Endothelial cell (in vitro differentiated cells): ENCODE measurements at regions not wholly inside any gene's neighbourhood (a gene's known extent, or its start where the extent isn't known, plus 50 kb on each side); places are given as distances from the start of the nearest gene placed in this dataset.

Source experiments
- DNase-seq: peaks from one replicate; pipeline ENCODE4 v3.0.0; 2021; ENCODE audit warnings: low spot score
- H3K27ac Mint-ChIP-seq: one replicate; pipeline ENCODE4 v1.8.0; 2021; ENCODE audit warnings: mixed read lengths, inconsistent platforms; ENCODE audit not compliant: unreplicated experiment
- H3K27me3 Mint-ChIP-seq: one replicate; pipeline ENCODE4 v1.8.0; 2021; ENCODE audit warnings: mild to moderate bottlenecking, moderate library complexity, mixed read lengths, inconsistent platforms; ENCODE audit not compliant: unreplicated experiment
- H3K36me3 Mint-ChIP-seq: one replicate; pipeline ENCODE4 v1.8.0; 2021; ENCODE audit warnings: mild to moderate bottlenecking, low read depth, mixed read lengths, inconsistent platforms; ENCODE audit not compliant: unreplicated experiment
- H3K4me1 Mint-ChIP-seq: one replicate; pipeline ENCODE4 v1.8.0; 2021; ENCODE audit warnings: mild to moderate bottlenecking, mixed read lengths, inconsistent platforms; ENCODE audit not compliant: unreplicated experiment
- H3K4me3 Mint-ChIP-seq: one replicate; pipeline ENCODE4 v1.8.0; 2021; ENCODE audit warnings: mild to moderate bottlenecking, mixed read lengths, inconsistent platforms; ENCODE audit not compliant: unreplicated experiment
- H3K9me3 Mint-ChIP-seq: one replicate; pipeline ENCODE4 v1.8.0; 2021; ENCODE audit warnings: mixed read lengths, inconsistent platforms; ENCODE audit not compliant: unreplicated experiment
- TF ChIP-seq, protein P1 (sequence below): fragments of 200-600 bp; sonication (generic); IDR thresholded peaks from one replicate; pipeline ENCODE4 v1.5.0; 2021; ENCODE audit warnings: antibody characterized with exemption; ENCODE audit not compliant: unreplicated experiment

DNA sequence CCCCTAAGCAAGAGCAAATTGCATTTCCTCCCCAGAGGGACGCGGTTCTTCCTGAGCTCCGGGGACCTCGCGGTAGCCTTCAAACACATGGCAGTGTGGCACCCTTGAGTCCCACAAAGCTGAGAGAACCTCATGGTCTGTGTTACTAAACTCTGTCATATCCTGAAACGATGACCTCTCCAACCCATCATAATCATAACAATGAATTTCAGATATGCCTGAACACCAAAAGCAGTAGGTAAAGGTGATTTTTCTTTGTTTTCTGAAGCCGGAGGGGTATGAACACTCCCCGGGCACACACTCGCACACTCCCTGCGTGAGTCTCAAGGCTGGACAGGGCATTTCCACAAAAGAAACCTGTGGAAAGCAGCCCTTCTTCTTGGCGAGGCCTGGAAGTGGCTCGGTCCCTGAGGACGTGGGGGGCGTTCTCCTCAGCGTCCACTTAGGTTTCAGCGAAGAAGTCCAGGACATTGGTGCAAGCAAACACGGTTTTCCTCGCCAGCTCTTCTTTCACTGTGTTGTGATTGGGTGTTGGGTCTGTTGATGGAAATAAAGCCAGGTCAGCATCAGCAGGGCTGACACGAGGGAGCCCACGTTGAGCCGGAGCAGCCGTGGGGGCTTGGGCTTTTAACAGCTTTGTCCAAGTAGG lies 183.4 kb downstream of the ERMARD start:
- H3K9me3 Mint-ChIP-seq, result no peaks in the 10 kb centered on the region
- H3K4me1 Mint-ChIP-seq, result no peaks in the 10 kb centered on the region
- no peaks in the 10 kb centered on the region for H3K36me3 Mint-ChIP-seq
- H3K4me3 Mint-ChIP-seq, result no peak overlapping the region
- no peak overlapping the region for H3K27ac Mint-ChIP-seq
- TF ChIP-seq, protein P1, sequence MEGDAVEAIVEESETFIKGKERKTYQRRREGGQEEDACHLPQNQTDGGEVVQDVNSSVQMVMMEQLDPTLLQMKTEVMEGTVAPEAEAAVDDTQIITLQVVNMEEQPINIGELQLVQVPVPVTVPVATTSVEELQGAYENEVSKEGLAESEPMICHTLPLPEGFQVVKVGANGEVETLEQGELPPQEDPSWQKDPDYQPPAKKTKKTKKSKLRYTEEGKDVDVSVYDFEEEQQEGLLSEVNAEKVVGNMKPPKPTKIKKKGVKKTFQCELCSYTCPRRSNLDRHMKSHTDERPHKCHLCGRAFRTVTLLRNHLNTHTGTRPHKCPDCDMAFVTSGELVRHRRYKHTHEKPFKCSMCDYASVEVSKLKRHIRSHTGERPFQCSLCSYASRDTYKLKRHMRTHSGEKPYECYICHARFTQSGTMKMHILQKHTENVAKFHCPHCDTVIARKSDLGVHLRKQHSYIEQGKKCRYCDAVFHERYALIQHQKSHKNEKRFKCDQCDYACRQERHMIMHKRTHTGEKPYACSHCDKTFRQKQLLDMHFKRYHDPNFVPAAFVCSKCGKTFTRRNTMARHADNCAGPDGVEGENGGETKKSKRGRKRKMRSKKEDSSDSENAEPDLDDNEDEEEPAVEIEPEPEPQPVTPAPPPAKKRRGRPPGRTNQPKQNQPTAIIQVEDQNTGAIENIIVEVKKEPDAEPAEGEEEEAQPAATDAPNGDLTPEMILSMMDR, result no peak
- no peak for DNase-seq
- H3K27me3 Mint-ChIP-seq, result peaks cover 5% of the 10 kb centered on the region

DNA sequence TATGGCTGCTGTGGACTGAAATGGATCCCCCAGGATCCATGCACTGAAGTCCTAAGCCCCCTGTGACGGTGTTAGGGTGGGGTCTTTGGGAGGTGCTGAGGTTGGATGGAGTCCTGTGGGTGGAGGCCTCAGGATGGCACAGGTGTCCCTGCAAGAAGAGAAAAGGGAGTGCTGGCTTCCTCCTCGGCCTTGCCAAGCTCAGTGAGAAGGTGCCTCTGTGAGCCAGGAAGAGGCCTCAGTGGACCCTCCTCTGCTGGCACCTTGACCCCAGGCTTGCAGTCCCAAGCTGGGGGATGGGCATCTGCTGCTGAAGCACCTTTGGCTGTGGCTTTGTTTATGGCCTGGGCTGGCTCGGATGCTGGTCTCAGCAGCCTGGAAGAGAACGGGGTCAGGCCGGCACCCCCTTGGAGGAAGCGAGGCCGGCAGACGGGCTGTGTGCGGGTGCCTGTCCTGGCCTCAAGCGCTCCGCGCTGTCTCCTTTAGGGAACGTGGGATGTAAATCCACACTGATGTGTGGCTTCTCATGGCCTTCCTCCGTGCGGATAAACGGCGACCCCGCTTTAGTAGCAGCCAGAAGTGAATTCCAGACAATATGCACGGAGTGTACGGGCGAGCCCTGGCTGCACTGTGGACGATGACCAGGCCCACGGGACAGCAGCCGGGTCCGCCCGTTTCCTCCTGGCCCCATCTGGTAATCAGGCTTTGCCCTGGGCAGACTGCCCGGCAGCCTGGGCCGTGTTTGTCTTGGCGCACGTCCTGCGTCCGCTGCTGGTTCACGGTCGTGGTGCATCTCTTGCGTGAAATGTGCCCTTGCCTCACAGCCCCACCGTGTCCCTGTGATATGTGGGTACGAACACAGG lies 182.6 kb downstream of the ERMARD start:
- H3K27ac Mint-ChIP-seq, result no peak overlapping the region
- no peaks in the 10 kb centered on the region for H3K36me3 Mint-ChIP-seq
- H3K4me1 Mint-ChIP-seq, result no peaks in the 10 kb centered on the region
- H3K27me3 Mint-ChIP-seq, result peaks cover 6% of the 10 kb centered on the region
- TF ChIP-seq, protein P1, result no peak
- H3K9me3 Mint-ChIP-seq, result no peaks in the 10 kb centered on the region
- DNase-seq, result no peak
- H3K4me3 Mint-ChIP-seq, result no peak overlapping the region

DNA sequence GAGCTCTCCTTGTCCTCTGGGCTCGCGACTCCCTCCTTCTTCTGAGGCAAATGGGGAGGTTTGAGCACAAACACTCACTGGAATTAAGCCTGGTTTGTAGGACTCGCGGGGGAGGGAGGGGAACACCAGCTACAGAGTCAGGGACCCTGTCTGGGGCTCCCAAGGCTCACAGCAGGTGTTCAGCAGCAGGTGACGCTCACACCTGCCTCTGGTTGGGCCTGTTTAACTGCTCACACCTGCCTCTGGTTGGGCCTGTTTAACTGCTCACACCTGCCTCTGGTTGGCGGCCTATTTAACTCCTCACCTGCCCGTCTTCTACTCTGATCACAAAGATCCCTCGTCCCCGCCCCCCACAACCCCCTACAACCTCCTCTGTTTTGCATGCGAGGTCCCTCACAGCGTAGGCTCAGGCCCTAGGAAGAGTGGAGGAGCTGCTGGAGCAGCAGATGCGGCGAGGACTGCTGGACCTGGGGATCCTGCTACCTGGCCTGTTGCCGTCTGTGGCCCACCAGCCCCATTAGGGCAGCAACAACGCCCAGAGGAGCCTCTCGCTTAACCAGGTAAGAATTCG lies 181.9 kb downstream of the ERMARD start:
- Mint-ChIP-seq H3K36me3 (no peaks in the 10 kb centered on the region), H3K27ac (no peak overlapping the region), H3K9me3 (no peaks in the 10 kb centered on the region), H3K4me3 (no peak overlapping the region), H3K4me1 (no peaks in the 10 kb centered on the region), H3K27me3 (peaks cover 1% of the 10 kb centered on the region)
- TF ChIP-seq, protein P1, result no peak
- no peak for DNase-seq

DNA sequence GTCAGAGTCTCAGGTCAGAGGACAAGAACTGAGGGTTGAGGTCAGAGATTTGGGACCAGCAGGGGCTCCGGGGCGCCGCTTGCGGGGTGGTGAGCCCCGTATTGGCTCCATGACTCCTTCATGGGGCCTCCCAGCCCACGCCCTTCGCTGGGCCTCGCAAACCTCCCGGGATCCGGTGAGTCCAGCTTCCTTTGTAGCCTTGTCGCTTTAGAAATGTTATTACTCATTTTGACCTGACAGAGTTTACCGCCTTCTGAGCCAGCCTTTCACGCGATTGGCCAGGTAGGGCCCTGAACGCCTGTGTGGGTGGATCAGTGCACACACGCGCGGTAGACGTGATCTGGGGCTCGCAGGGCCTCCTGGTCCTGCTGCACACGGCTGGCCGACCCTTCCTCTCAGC lies 181.1 kb downstream of the ERMARD start:
- Mint-ChIP-seq H3K4me3 (no peak overlapping the region), H3K9me3 (no peaks in the 10 kb centered on the region), H3K27me3 (peaks cover 1% of the 10 kb centered on the region), H3K36me3 (no peaks in the 10 kb centered on the region), H3K27ac (no peak overlapping the region), H3K4me1 (no peaks in the 10 kb centered on the region)
- DNase-seq, result no peak
- TF ChIP-seq, protein P1, result no peak

DNA sequence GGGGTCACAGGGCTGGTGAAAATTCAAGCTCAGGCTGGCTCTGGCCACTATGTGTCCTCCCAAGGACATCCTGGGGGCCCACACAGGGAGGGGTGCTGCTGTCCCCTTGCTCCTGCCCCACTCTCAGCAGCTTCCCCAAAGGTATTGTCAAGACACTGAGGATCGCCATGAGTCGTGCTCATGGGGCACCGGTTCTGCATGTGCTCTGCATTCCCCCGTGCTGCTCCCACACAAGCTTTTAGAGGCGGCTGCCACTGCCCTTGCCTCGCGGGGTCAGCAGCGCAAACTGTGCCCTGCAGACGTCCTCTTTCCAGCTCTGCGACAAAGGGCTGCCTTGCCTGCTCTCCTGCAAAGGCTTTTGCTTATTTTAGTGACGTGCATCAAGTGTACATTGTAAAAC lies 179.8 kb downstream of the ERMARD start:
- TF ChIP-seq, protein P1, result no peak
- H3K27me3 Mint-ChIP-seq, result peaks cover 1% of the 10 kb centered on the region
- no peak for DNase-seq
- H3K4me1 Mint-ChIP-seq, result no peaks in the 10 kb centered on the region
- no peaks in the 10 kb centered on the region for H3K36me3 Mint-ChIP-seq
- no peak overlapping the region for H3K4me3 Mint-ChIP-seq
- H3K27ac Mint-ChIP-seq, result no peak overlapping the region
- no peaks in the 10 kb centered on the region for H3K9me3 Mint-ChIP-seq
